CD4-positive, alpha-beta T cell (primary cell): ENCODE measurements at regions not wholly inside any gene's neighbourhood (a gene's known extent, or its start where the extent isn't known, plus 50 kb on each side); places are given as distances from the start of the nearest gene placed in this dataset.

ENCODE experiments used
- ATAC-seq: fragments of 200-7000 bp; cut with Tn5 transposase; one replicate; pipeline ENCODE4 v1.10.0; 2022; ENCODE audit warnings: mild to moderate bottlenecking; ENCODE audit not compliant: poor library complexity
- CTCF ChIA-PET: fragments of 350-600 bp; sonication (Branson Sonifier 250); formaldehyde crosslinking; loops from one replicate; lab custom pipeline; 2021; ENCODE audit warnings: antibody characterized with exemption, inconsistent platforms; lab: Charles Lee
- POLR2A ChIA-PET: fragments of 350-600 bp; sonication (Branson Sonifier 250); formaldehyde crosslinking; loops from one replicate; lab custom pipeline; 2021; ENCODE audit warnings: antibody characterized with exemption, inconsistent platforms; lab: Charles Lee
- DNase-seq, 14 experiments: peaks; one replicate each; pipeline ENCODE4 v3.0.0-alpha.2; 2013 to 2020; ENCODE audit warnings: mixed read lengths in 2 of 14
- H3K27ac ChIP-seq, 2 donors: one replicate each; pipeline versions ENCODE4 v1.5.1 to v1.7.0; 2013; ENCODE audit warnings: low read length in 2 of 2, low read depth in 1 of 2, mild to moderate bottlenecking in 1 of 2
- H3K27me3 ChIP-seq, 2 experiments: 1 replicate in 1 of 2; 2 replicates in 1 of 2; pipeline versions ENCODE4 v1.6.1 to v1.7.0; 2013; ENCODE audit warnings: low read length in 2 of 2, control low read depth in 1 of 2, mild to moderate bottlenecking in 1 of 2, moderate library complexity in 1 of 2; ENCODE audit not compliant: insufficient read depth in 2 of 2, control insufficient read depth in 1 of 2
- H3K36me3 ChIP-seq: one replicate; pipeline ENCODE4 v1.6.1; 2013; ENCODE audit warnings: low read length, control low read depth; ENCODE audit not compliant: insufficient read depth
- H3K4me1 ChIP-seq: one replicate; pipeline ENCODE4 v1.6.1; 2013; ENCODE audit warnings: low read length, control low read depth; ENCODE audit not compliant: insufficient read depth
- H3K4me3 ChIP-seq: one replicate; pipeline ENCODE4 v1.5.1; 2013; ENCODE audit warnings: mild to moderate bottlenecking, low read length, moderate library complexity
- H3K9me3 ChIP-seq, 2 experiments: 1 replicate in 1 of 2; 2 replicates in 1 of 2; pipeline versions ENCODE4 v1.6.1 to v1.7.0; 2013; ENCODE audit warnings: low read length in 2 of 2, mild to moderate bottlenecking in 2 of 2, control low read depth in 1 of 2, moderate library complexity in 1 of 2; ENCODE audit not compliant: control insufficient read depth in 1 of 2, insufficient read depth in 1 of 2
- H3K27ac Mint-ChIP-seq: one replicate; pipeline ENCODE4 v1.8.0; 2020; ENCODE audit warnings: mixed read lengths
- H3K27me3 Mint-ChIP-seq: one replicate; pipeline ENCODE4 v1.8.0; 2021; ENCODE audit warnings: mixed read lengths
- H3K36me3 Mint-ChIP-seq: one replicate; pipeline ENCODE4 v1.8.0; 2021; ENCODE audit warnings: low read depth, mixed read lengths
- H3K4me1 Mint-ChIP-seq: one replicate; pipeline ENCODE4 v1.8.0; 2021; ENCODE audit warnings: low read depth, mixed read lengths
- H3K4me3 Mint-ChIP-seq: one replicate; pipeline ENCODE4 v1.8.0; 2020; ENCODE audit warnings: mild to moderate bottlenecking, mixed read lengths
- H3K9me3 Mint-ChIP-seq: one replicate; pipeline ENCODE4 v1.8.0; 2020; ENCODE audit warnings: mixed read lengths
- CTCF ChIP-seq: fragments of 200-600 bp; IDR thresholded peaks from one replicate; pipeline ENCODE4 v1.8.0; 2022; ENCODE audit warnings: antibody characterized with exemption, mild to moderate bottlenecking
- intact Hi-C, 2 experiments: fragments of 100-400 bp; cut with DNase I in 1 of 2; cut with micrococcal nuclease in 1 of 2; formaldehyde crosslinking; loops; one replicate each; pipeline versions ENCODE4 v1.15.1 to v1.9.0; 2023 to 2025; cut with DNase I, micrococcal nuclease

- no peaks in the 10 kb centered on the region for H3K27me3 Mint-ChIP-seq
- ATAC-seq (no peak), DNase-seq (no peak)
- CTCF ChIA-PET: no interaction called here
- no peak overlapping the region for H3K27ac Mint-ChIP-seq
- POLR2A ChIA-PET: no interaction called here
- no peaks in the 10 kb centered on the region for H3K4me1 ChIP-seq
- intact Hi-C loops: no loop called here
- no peaks in the 10 kb centered on the region for H3K36me3 ChIP-seq
- H3K9me3 Mint-ChIP-seq: no peaks in the 10 kb centered on the region
- no peak for TF ChIP-seq CTCF
- no peaks in the 10 kb centered on the region for H3K4me1 Mint-ChIP-seq
- no peak overlapping the region for H3K4me3 Mint-ChIP-seq
- H3K4me3 ChIP-seq: no peak overlapping the region
- H3K27ac ChIP-seq: no peak overlapping the region
- no peaks in the 10 kb centered on the region for H3K9me3 ChIP-seq
- no peaks in the 10 kb centered on the region for H3K36me3 Mint-ChIP-seq
- H3K27me3 ChIP-seq: no peaks in the 10 kb centered on the region
These were observed 648.8 kb downstream of the ARL4A start for GRCh38 chr7:13336227-13336626.

DNA sequence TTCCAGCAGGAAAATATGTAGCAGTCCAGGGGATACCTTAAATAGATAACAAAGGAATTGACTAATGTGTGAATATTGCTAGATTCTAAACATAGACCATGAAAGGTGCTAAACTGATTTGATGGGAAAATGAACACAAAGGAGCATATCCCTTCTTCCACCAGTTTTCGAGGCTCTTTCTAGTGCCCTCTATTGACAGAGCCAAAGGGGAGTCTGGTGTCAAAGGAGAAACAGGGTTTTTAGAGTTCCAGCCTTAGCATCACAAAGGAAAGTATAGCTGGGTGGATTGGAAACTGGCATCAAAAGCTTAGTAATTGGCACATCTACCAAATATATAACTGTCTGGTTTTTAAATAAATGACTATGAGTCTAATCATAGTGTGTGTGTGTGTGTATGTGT is 636.8 kb downstream of the ETV1 start:
- TF ChIP-seq CTCF: no peak
- Mint-ChIP-seq H3K4me1 (no peaks in the 10 kb centered on the region), H3K4me3 (no peak overlapping the region), H3K36me3 (no peaks in the 10 kb centered on the region), H3K27ac (no peak overlapping the region), H3K27me3 (no peaks in the 10 kb centered on the region), H3K9me3 (no peaks in the 10 kb centered on the region)
- Histone ChIP-seq H3K27ac (no peak overlapping the region), H3K4me3 (no peak overlapping the region), H3K4me1 (no peaks in the 10 kb centered on the region), H3K27me3 (no peaks in the 10 kb centered on the region), H3K9me3 (no peaks in the 10 kb centered on the region), H3K36me3 (no peaks in the 10 kb centered on the region)
- intact Hi-C loops: no loop called here
- DNase-seq: no peak
- ChIA-PET POLR2A (no interaction called here), CTCF (no interaction called here)
- no peak for ATAC-seq

- no peak overlapping the region for H3K4me3 ChIP-seq
- no peak for ATAC-seq
- TF ChIP-seq CTCF: no peak
- H3K9me3 ChIP-seq: no peaks in the 10 kb centered on the region
- POLR2A ChIA-PET: no interaction called here
- intact Hi-C loops: loop anchor here in 1 of 2 experiments (1.0 kb wide), 1 partner anchor 19 kb away; no protein-coding TSS in a partner anchor
- Mint-ChIP-seq H3K27ac (no peak overlapping the region), H3K9me3 (no peaks in the 10 kb centered on the region), H3K4me3 (no peak overlapping the region), H3K36me3 (no peaks in the 10 kb centered on the region), H3K4me1 (no peaks in the 10 kb centered on the region), H3K27me3 (no peaks in the 10 kb centered on the region)
- H3K36me3 ChIP-seq: no peaks in the 10 kb centered on the region
- DNase-seq: peak in 1 of 14 experiments; percentile 0
- CTCF ChIA-PET: no interaction called here
- no peaks in the 10 kb centered on the region for H3K4me1 ChIP-seq
- no peaks in the 10 kb centered on the region for H3K27me3 ChIP-seq
- no peak overlapping the region for H3K27ac ChIP-seq
These were observed 629.8 kb downstream of the ETV1 start for GRCh38 chr7:13359656-13360055.
